HG03520 (cell line): ENCODE measurements at regions not wholly inside any gene's neighbourhood (a gene's known extent, or its start where the extent isn't known, plus 50 kb on each side); places are given as distances from the start of the nearest gene placed in this dataset.
"Not testable (repeated sequence)": the region's sequence is repeated elsewhere in the genome, so short reads cannot be mapped to it uniquely, and the experiment has no call there.

Experiments used
- ATAC-seq: cut with Tn5 transposase; IDR thresholded peaks from one replicate; pipeline ENCODE4 v1.9.1; 2021; ENCODE audit warnings: mild to moderate bottlenecking, moderate library complexity; ENCODE audit not compliant: unreplicated experiment

- ATAC-seq, result no peak
Measured at GRCh38 chr6:81925201-81925600, 172.7 kb upstream of the TENT5A start.

- ATAC-seq, result no peak
Measured at GRCh38 chr6:81909981-81910900, 157.8 kb upstream of the TENT5A start.

GRCh38 chr6:81909162-81909561, 156.7 kb upstream of the TENT5A start:
- no peak for ATAC-seq

- no peak for ATAC-seq
Measured at GRCh38 chr6:81906709-81907204, 154.3 kb upstream of the TENT5A start.

GRCh38 chr6:81906041-81906440, 153.6 kb upstream of the TENT5A start:
- no peak for ATAC-seq

DNA sequence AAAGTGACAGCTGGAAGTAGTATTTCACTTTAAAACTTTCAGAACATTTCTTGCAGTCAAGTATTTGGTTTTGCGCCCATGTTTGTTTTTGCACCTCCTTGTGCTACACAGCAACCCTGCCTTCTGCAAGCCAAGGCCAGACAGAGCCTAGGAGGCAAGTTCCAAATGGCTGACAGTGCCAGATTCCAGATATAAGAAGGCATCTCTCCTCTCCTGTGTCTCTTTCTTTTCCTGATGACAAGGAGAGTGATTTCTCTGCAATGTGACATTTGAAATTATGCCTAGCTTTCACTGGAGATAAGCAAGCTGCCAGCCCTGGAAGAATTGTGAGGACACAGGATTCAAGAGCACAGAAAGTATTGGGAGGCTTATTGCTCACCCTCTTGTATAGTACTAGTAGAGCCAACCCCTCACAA, 149.1 kb upstream of the TENT5A start:
- ATAC-seq, result no peak

DNA sequence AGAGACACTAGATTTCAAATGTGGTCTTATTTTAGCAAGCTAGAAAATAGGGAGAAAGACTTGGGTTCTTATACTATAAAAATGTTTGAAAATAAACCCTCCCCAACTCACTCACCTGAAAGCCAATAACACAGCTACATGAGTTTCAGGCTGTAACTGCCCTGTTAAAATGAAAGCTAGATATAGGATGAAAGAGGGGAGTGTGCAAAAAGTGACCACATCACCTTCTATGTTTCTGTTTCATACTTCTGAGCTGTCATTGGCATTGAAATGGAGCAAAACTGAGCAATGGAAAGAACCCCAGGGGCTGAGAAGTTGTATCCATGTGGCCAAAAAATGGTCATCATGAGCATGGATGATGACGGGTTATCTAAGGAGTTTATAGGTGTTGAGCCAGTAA, 148.1 kb upstream of the TENT5A start:
- peak; percentile 94 for ATAC-seq

GRCh38 chr6:81897793-81898192, 145.3 kb upstream of the TENT5A start:
- ATAC-seq, result no peak

DNA sequence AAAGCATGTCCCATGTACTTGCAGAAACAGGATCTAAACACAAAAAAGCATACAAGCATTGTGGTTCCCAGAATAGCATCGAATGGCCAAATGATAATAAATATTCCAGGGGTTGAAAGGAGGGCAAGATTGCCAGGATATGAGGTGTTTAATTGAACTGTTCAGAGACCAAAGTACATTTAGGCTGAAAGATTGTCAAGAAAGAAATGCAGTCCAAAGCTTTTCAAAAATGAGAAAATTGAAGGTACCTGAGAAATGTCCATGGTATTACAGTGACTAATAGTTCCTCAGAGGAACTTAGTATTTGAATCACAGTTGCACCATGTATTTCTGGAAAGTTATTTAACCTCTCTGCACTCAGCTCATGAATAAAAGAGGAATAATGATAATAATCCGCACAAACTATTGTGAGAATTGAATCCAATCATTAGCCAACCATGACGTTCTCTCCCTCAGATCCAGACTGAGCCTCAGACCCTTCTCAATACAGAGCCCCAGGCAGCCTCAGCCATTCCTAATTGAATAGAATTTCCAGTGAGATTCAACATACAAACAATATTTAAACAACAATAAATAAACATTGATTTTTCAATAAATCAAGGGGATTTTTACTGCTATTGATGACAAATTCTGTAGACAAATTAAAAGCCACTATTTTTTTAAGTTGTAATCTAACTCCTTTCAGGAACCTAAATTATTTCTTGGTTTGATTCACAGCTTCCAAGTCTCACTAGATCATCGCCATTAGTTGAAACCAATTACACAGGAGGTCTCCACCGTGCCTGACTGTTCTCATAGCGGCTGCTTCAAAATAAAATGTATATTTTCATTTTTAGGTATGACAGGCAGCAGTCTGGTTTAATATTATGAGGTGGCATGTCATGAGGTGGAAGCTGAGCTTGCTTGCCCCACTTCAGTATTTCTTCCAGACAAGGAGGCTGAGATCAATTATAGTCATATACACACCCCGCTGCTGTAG, 144.3 kb upstream of the TENT5A start:
- no peak for ATAC-seq

DNA sequence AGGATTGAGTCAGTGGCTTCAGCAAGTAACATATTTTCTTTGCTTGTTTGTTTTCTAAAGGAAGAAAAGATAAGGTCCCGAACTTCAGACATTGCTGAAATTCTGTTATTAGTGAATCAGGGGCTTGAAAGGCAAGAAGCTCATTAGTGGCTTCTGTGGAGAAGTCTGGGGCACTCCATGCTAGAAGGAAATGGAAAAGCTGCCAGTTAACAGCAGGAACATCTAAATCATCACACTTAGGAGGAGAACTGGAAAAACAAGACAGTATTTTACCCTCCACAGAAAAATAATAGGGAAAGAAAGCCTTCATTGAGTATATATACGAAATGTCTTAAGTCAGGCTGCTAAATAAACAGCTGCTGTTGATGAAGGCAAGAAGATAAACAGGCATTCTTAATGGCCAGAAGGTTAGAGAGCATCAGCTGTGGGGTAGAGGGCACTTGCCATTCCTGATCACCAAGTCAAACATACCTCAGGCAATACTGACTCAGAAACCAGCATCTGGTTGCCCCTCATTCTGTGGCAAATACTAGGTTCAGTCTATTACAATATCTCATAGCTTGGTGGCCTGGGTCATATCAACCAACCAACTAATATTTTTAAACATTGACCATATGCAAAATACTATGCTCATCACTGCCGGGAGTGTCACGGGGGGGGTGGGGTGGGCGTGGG, 143.2 kb upstream of the TENT5A start:
- no peak for ATAC-seq

GRCh38 chr6:81894788-81895271, 142.3 kb upstream of the TENT5A start:
- ATAC-seq, result no peak

GRCh38 chr6:81894306-81894705, 141.8 kb upstream of the TENT5A start:
- ATAC-seq, result no peak

DNA sequence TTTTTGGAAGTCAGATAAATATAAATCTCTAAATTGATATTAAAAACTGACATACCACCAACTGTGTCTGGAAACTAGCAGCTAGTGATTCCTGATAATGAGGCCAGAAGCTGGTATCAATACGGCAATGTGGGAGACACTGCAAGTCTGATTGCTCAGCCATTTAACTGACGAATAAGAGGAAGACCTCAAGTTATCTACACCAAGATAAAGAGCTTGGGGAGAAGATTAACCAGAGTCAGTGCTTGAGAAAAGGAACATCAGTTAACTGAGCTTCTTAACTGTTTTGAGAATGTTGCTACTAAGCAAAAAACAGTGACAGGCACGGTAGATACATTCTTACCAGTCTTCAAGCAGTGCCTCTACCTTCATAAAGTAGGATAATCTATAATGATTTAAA, 140.4 kb upstream of the TENT5A start:
- ATAC-seq, result no peak

DNA sequence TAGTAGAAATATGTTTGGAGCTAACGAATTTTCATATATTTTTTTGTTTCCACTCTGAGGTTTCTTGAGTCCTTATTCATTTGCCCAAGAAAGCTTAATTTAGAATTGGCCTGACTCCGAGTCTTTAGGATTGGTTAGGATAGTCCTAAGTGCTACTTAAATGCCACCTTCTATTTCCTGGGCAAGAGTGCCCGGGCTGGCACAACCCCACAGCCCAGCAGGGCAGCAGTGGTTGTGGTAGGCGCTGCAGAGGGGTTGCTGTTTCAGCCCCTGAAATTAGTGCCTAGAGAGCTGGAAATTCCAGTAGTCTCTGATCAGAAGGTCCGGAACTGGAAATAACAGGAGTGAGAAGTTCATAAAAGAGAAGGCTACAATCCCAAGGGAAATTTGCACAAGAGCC, 139.4 kb upstream of the TENT5A start:
- ATAC-seq, result no peak

- no peak for ATAC-seq
Measured at GRCh38 chr6:81890846-81891245, 138.4 kb upstream of the TENT5A start.

- ATAC-seq, result no peak
Measured at GRCh38 chr6:81889377-81890053, 137.0 kb upstream of the TENT5A start.

DNA sequence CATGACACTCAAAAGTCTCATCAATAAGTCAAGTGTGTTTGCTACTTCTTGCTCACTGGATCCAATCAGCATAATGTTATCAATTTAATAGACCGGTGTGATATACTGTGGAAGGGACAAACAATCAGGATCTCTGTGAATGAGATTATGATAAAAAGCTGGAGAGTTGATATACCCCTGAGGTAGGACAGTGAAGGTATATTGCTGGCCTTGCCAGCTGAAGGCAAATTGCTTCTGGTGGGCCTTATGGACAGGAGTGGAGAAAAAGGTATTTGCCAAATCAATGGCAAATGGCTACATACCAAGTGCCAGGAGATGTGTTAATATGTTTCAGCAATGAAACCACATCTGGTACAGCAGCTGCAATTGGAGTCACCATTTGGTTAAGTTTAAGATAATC, 134.4 kb upstream of the TENT5A start:
- ATAC-seq, result not testable (repeated sequence)

DNA sequence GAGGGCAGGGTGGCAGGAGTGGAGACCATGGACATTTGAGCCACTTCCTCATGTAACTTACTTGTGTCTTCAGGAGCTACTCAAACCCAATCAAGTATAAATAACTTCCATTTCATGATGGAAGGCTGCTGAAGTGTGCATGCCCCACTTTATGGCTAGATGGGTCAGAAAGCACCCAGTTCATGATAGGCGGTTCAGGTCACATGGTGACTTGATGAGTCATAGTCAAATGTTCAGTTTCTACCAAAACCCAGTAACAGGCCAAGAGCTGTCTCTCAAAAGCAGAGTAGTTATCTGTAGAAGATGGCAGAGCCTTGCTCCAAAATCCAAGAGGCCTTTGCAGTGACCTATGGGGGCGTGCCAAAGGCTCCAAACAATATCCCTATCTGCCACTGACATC, 133.7 kb upstream of the TENT5A start:
- no peak for ATAC-seq

DNA sequence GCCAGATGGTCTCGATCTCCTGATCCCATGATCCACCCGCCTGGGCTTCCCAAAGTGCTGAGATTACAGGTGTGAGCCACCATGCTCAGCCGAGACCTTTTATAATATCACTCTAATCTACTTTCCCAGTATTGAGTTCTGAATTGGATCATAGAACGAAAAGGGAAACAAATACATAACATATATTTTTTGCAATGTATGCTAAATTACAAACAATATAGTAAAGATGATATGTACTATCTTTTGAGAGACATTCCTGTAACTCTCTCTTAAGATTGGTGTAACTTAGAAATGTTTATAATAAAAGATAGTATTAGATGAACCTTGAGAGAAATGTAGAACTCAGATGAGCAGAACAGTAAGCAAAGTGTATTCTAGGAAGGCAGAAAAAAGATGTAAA, 129.2 kb upstream of the TENT5A start:
- ATAC-seq, result no peak

DNA sequence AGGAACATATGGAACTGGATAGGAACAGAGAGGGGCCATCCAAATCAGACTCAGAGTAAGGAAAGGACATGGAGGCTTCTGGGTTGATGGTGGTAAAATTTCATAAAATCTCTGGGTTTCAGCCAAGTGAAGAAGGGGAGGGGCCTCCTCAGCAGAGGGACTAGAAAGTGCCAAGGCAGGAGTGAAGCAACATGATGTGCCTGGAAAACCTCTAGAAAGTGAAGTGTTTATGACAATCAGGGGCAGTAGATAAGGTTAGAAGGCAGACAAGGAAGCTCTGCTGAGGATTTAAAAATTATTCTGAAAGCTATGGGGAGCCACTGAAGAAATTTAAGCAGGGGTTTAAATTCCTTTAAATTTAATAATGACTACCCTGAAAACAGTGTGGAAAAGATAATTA, 126.0 kb upstream of the TENT5A start:
- no peak for ATAC-seq
